NCI-H2171 treated with DMSO at 0.1 percent for 48 hours (cell line): ENCODE measurements at regions not wholly inside any gene's neighbourhood (a gene's known extent, or its start where the extent isn't known, plus 50 kb on each side); places are given as distances from the start of the nearest gene placed in this dataset.
A peak's percentile ranks its signal among the peaks of the same experiment; 100 is the strongest.
"Not testable (repeated sequence)": the region's sequence is repeated elsewhere in the genome, so short reads cannot be mapped to it uniquely, and the experiment has no call there.

Experiments used
- DNase-seq: peaks from one replicate; lab custom pipeline; 2025; lab: John Stamatoyannopoulos, UW

DNA sequence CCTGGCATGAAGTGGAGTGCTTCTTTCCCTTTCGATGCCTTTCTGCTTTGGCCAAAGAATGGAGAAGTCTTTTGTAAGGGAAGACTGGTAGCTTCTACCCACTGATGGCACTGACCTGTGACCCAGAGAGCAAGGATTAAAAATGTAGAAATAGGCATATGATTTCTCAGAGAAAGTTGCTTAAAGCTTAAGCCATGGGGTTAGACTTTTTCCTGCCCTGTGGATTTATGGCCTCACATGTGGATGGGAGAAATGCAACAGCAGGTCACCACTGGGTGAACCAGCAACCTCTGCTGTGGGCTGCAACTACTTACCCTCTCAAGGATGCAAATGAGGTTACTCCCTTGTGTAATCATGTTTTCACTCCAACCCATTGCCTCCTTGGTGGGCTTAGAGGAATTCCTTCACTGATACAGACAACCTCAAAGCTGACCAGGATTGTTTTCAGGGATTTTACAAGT, 86.7 kb upstream of the CDC42EP3 start:
- DNase-seq = not testable (repeated sequence)

DNA sequence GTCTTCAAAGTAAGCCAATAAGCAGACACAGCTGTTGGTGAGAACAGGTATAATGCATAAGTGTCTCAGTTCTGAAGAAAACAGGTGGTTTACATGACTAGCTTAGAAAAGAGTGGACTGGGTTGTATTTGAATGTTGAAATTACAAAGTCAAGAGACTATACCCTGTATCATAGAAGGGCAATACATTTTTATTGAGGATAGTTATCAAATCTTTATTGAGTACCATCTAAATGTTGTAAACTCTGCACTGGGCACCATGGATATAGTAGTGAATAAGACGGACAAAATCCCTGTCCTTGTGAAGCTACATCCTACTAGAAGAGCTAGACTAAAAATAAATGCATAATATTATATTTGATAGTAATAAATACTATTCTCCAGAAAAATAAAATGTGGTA, 88.5 kb upstream of the CDC42EP3 start:
- DNase-seq = not testable (repeated sequence)

DNA sequence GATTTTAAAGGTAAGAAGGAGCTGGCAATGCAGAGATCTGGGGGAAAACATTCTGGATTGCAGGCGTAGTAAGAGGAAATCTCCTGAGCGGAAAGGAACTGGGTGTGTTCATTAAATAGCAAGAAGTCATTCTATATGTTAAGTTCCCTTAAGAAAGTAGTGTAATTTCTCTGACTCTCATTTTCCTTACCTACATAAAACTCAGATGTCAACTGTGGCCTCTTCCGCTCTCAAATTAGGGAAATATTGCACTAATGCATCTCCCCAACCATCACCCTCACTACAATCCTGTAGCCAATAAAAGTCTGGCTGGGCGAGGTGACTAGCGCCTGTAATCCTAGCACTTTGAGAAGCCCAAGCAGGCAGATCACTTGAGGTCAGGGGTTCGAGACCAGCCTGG, 89.0 kb upstream of the CDC42EP3 start:
- no peak for DNase-seq

DNA sequence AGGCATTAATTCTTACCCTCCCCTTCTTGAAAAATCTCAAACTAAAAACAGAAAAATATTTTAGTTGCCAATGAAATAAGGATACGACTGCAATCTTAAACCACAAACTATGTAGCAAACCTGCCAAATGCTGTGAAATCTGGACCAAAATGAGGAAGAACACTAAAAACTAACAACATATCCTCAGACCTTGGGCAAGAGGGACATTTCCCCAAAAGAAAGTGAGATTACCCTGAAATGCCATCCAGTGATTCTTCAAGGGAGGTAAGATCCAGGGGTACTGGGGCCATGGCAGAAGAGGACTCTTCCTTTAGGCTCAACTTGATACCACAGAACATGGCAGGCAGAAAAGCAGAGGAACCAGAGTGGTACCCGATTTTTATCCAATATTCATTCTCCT, 90.8 kb upstream of the CDC42EP3 start:
- DNase-seq = not testable (repeated sequence)

DNA sequence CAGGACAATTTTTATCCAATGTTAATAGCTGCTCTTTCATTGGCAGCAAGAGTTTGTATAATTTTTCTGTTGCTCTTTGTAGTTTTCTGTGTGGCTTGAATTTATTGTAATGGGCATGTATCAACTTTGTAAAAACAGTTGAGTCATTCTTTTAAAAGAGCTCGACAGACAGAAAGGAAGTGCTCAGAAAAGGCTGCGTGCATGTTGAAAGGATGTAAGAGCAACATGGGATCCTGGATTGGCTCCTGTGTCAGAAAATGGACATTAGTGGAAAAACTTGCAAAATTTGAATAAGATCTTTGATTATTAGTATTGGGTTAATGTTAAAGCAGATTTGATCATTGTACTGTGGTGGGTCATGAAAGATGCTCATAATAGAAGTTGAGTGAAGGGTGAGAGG, 93.3 kb upstream of the CDC42EP3 start:
- no peak for DNase-seq

DNA sequence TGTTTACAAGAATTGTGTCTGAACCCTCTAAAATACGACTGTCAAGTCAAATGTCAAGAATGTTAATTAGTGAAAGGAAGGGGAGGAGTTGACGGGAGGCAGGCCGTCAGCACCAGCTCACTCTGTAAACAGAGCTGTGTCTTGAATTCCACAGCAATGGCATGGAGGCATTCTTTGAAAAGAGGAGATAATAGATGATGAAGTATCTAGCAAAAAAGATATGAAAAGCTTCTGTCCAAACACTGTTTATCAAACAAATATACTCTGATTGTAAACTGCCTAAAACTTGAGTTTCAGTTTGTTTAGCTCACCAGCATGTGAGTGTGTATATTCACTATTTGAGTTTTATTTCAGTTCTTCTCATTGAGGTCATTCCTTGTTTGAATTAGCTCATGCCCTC, 94.7 kb upstream of the CDC42EP3 start:
- DNase-seq = no peak

DNA sequence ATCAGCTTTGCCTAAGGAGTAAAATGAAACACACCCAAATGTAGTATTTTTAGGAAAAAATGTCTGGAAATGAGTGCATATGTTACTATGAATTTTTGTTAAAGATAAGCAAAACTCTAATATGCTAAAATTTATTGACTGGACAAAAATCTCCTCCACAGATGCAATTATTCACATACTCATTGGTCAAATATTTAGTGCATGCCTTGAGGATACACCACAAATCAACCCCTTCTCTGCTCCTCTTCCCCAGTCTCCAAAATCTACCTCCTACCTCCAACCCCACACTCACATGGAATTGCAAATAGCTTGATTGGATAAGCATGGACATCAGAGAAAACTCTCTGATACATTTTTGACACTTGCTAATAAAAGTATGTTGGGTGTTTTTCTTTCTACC, 95.6 kb upstream of the CDC42EP3 start:
- no peak for DNase-seq

DNA sequence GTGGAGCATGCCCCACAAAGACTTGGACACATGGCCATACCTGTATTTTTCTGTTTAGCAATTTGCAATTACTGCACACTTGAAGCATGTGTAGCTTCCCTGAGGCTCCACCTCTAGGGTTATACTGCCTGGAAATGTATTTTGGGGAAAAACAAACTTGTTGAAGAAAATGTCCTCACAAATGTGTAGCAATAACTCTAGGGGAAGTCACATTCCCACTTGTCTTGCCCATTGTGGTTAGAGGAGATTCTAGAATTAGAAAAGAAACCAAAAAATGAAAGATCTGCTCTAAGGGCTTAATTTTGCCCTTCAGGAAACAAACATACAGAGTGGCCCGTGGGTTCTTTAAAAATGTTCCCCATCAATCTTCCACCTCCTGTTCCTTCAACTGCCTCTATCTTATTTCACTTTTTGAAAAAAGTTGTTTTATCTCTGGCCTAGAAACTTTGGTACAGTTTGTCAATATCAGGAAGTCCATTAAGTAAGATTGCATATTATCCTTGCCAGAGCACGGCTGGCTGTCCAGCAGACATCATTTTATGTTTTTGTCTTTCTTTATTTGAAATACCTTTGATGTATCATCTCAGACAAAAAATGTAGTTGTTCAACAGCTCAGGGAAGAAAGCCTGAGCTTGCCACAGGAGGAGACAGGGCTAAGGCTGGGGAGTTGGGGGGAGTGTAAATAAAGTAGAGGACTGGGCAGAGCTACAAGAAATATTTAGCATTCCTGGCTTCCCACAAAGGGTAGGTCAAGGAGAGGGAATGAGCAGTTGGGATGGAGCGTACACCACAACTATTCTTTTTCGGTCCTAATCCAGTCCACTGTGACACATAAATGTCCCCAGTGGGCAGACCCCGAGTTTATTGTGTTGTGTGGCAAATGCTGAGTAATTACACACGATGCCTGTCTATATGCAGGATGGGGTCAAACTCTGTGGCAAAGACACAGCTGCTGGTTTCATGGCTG, 96.8 kb upstream of the CDC42EP3 start:
- no peak for DNase-seq

DNA sequence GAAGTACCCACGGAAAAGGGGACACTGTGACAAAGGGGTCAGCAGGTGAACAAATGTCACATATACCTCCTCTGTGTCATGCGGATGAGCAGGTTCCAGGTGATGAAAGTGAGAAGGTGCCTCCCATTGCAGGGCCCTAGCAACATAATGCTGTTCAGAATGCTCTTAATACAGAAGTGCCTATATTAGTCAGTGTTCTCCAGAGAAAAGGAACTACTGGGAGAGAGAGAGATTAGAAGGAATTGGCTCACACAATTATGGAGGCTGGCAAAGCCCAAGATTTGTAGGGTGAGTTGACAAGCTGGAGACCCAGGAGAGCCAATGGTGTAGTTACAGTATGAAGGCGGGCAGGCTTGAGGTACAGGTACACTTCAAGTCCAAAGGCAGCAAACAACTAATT, 98.1 kb upstream of the CDC42EP3 start:
- DNase-seq = no peak

DNA sequence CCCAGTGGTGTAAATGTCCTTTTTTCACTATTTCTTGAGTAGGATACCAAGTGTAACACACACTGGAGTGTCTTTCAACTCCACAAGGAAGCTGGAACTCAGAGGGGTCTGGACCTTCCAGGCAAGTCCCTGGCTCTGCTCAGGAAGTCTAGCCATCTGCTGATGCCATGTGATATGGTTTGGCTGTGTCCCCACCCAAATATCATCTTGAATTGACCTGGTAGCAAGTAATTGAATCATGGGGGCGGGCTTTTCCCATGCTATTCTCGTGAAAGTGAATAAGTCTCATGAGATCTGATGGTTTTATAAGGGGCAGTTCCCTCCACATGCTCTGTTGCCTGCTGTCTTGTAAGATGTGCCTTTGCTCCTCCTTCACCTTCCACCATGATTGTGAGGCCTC, 99.4 kb upstream of the CDC42EP3 start:
- peak; percentile 32 for DNase-seq

DNA sequence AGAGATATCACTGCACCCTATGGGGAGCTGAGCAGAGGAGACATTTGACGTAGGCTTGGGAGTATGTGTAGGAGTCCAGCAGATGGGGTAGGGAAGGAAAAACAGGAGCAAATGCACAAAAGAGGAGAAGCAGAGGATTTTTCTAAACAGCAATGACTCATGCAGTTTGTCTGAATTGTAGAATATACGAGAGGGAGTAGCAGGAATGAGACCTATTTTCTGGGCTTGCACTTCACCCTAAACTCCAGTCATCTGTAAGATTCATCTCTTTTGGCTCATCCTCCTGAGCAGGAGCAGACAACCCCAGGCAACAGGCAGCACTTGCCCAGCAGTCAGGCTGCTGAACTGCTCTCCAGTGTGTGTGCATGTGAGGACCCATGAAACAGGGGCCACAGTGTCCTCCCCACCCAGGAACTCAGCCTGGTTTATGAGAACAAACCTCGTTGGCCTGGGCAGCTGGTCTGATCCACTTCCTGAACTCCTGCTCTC, 100.2 kb upstream of the CDC42EP3 start:
- no peak for DNase-seq

DNA sequence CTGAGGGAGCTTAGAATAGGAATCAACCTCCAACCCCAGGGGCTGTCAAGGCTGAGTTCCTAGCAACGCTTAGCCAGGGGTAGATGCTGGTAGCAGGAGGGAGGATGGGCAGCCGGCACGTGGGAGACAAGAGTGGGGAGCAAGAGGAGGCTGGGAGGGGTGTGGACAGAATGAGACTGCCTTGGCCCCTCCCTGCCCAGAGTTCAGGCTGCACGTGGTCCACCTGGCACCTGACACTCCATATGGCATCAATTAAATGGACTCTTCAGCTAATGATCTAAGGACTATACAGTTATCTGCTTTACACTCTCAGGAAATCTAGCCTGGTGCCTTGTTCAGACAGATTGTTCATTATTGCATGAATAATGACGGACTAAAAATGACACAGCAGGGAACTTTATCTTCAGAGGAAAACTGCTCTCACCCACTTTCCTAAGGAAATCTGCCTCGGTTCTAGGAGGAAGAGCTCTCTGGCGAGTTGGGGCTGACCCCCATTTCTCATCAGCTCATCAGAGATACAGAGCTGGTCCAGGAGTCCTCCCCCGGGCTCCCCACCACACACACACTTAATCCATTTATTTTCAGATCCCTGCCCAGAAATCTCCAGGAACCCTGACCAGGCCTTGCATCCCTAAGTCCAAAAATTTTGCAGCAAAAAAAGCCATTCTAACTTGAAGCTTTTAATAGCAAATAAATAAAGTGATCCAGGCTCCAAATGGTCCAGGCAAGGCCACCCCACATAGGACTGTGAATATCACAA, 102.1 kb upstream of the CDC42EP3 start:
- peak; percentile 89 for DNase-seq

DNA sequence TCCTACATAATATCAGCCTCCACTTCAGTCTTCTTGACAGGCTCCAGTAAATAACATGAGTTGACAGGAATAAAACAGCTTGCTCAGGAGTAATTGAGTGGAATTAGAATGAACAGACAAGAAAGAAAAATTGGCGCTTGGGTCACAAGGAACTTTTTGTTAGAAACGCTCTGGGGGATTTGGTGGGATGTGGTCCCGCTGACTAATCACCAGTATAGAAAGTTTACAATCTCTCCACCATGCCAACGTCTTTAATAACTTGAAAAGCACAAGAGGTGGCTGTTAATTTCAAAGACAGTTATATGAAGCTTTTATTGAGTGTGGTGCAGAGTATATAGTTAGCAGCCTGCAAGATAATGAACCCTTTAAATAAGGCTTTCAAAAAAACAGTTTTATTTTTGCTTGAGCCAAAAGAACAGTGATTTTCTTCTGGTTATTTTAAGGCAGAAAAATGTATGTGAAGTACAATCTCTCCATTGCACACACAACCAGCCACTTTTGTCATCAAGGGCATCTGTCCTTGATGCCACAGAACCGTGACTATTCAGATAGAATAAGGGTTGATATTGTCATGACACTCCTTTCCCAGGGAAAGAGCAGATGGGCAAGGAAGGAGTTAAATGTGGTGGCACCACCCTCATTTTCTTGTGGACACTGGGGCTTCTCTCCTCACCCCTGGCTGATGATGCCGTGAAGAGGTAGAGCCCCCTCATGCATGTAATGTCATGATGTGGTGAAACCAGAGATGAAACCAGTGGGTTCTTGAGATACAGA, 102.9 kb upstream of the CDC42EP3 start:
- DNase-seq = not testable (repeated sequence)

DNA sequence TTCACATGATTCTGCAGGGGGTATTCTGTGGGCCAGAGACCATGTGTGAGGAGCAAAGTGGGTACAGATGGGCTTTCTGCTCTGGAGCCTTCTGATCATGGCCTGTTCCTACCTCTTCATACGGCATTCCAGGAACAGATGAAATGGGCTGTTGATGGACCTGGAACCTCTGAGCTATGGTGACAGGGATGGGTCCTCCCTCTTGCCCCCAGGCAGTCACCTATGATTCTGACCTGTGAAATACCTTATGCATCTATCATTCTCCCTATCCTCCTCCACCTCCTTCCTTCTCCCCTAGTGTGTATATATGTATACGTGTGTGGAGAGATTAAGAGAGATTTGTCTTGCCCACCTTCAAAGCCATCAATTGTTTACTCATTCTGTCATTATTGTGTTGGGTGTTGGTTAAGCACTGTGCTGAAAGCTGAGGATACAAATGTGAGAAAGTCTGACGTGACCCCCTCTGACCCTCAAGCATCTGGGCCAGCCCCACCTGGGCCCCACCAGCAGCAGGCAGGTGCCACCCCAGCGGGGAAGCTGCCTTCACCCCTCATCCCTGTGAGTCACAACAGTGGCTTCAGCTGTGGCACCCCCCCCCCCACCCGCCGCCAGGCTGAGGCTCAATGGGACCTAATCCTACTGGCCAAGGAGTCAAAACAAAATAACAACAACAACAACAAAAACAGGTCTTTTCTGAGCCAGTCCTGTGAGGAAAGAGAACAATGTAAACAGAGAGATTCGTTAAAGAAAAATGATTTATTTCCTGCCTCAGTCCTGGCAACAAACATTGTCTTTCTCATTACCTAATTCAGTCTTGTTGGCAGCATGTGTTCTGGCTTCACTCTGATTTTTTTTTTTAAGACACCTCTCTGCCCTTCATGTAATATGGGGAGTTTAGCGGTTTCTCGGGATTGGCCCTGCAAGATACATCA, 103.8 kb upstream of the CDC42EP3 start:
- no peak for DNase-seq

DNA sequence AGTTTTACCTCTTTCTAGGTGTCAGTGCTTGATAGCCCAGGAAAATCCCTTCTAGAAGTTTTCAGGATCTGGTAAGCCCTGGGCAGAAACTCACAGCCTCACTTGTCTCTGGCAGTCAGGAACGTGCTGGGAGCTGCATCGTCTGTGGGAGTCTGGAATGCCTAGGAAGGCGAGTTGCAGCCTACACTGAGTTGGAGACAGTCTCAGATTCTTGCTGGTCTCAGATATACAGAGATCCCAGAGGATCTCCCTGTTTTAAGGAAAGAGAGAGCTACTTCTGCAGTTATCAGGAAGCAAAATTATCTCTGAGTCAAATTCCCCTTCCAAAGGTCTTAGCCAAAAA, 104.4 kb upstream of the CDC42EP3 start:
- DNase-seq = no peak

DNA sequence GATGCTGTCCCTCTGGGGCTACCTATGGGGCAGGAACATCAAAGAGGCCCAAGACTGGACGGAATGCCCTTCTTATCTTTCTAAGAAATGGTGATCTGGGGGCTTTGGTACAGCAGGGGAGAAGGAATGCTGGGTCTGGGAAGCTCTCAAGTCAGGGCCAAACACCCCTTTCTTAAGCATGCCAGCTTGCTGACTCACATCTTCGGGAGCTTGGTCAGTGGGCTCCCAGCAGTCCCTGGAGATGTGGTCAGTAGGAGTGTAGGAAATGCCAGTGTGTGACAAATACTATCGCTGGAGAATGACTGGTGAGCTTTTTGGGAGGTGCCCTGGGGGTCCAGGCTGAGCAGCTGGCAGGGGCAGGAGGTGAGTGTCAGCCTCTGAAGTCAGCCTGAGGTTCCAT, 105.0 kb upstream of the CDC42EP3 start:
- no peak for DNase-seq

DNA sequence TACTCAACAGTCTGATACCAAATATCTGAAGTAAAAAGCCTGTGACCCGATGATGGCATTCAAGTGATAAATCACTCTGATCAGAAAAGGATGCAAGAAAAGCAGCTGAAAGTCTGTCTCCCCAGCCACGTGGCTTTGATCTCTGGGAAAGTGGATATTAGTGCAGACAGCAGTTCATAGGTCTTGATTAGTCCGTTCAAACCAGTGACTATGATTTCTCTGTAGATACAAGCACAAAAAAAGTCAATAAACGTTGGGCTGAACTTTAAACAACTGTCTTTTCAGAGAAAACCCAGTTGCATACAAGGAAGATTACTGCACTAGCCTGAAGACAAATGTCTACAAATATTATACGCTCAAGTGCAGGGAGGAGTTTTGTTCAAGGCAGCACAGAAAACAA, 107.7 kb upstream of the CDC42EP3 start:
- no peak for DNase-seq

DNA sequence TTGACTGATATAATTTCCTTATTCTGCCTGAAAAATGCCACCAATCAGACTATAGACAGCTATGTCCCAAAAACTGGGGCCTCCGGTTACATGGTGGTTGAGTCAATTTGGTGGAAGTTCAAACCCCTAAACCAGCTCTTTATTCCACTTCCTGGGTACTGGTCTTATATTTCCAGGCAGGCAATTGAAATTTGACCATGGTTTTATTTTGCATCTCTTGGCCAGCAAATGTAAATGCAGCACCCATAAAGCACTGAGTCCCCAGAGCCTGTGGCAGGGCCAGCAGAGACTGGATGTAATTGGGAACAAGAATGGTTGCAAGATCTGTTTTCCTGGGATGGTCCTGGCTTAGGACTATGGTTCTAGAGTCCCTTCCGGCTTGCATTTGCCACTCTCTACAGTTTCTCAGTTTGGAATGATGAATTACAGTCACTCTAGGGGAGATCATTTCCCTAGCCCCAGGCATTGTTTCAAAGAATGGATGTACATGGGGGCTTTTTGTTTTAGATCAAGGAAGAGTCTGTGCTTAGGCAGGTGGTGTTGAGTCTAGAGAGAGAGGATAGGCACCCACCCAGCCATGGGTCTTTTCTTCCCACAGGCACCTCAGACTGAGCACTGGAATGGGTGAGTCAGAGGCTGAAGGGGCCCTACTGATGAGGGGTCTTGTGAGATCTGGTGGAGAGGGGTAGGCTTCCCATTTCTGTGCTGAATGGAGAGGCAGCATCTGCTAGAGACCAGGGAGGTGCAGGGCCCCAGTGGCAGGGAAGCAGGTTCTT, 108.4 kb upstream of the CDC42EP3 start:
- no peak for DNase-seq

DNA sequence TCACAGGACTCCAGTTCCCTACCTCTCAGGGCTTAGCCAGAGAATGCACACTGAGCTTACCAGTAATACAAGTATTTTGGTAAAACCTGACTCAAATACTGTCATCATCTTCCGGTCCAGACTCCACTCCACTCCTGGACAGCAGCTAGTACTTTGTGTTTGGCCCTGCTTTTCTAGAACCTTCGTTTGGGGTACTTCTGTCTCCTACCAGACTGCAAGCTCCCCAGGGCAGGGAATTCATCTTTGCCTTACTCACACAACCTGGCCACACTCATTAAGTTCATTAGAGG, 108.9 kb upstream of the CDC42EP3 start:
- DNase-seq = no peak

DNA sequence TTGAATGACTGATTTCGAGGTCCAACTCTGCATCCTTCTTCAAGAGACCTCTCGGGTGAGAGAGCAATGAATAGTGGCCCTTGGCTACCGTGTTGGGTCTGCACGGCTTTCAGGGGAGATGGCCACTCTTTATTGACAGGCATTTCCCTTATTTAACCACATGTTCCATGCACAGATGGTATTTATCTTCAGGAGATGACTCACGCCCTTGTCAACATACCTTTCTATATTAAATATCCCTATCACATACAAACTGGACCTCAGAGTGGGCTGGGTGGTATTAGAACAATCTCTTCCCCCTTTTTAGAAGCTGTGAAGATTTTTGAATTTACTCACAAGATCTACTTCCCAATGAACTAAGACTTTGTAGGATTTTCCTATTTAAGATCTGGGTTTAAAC, 109.6 kb upstream of the CDC42EP3 start:
- DNase-seq = peak; percentile 44
